Activated T-cell treated with anti-CD3 and anti-CD28 coated beads for 4 hours (primary cell): ENCODE measurements at regions not wholly inside any gene's neighbourhood (a gene's known extent, or its start where the extent isn't known, plus 50 kb on each side); places are given as distances from the start of the nearest gene placed in this dataset.

Source experiments
- DNase-seq: peaks from one replicate; pipeline ENCODE4 v3.0.0-alpha.2; 2020

DNA sequence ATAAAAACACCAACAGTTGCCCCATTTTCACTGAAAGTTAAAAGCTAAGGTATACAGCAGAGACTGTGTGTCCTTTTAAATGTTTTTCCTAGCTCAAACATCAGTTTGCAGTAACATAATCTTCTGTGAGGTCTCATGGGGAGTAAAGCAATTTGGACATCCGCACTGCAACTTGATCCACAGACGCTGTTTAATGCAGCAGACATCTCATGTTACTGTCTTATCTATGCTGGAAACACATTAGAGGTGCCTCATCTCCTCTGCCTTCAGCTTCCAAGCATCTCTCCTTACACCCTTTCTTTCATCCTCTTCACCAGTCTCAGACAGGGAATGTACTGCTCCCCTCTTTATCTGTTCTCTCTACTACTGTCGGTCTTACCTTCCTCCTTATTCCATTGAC lies 53.7 kb upstream of the ATP11B start:
- no peak for DNase-seq

DNA sequence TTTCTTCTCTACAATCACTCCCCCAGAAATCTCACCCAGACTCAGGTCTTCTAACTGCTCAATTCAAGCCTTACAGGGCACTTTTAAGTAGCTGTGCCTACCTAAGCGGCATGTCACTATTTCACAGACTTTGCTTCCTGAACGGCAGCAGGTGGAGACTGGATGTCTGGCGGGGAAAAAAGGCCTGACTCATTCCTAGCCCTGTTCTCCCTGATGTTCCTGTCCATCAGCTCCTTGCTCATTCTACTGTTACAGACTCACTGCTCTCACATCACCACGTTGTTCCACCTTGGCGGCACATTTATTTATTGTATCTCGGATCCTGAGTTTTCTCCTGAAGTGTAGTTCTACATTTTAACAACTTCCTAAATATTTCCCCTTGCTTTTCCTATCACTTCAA lies 52.6 kb upstream of the ATP11B start:
- DNase-seq: no peak

DNA sequence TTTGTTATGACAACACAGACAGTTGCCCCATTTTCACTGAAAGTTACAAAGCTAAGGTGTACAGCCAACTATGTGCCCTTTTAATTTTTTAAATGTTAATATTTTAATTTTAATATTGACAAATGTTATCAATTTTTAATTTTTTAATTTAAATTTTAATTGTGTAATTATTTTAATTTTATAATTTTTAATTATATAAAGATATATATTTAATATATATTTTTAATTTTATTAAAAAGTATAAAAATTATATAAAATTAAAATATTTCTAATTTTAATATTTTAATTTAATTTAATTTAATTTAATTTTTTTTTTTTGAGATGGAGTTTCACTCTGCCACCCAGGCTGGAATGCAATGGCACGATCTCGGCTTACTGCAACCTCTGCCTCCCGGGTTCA lies 52.1 kb upstream of the ATP11B start:
- DNase-seq: no peak
